GM12874 (cell line): ENCODE measurements at regions not wholly inside any gene's neighbourhood (a gene's known extent, or its start where the extent isn't known, plus 50 kb on each side); places are given as distances from the start of the nearest gene placed in this dataset.

Experiments
- CTCF ChIP-seq: IDR thresholded peaks from 2 replicates; pipeline ENCODE4 v1.5.1; 2011; ENCODE audit warnings: low read depth, mild to moderate bottlenecking, control low read depth, low read length, moderate library complexity; ENCODE audit not compliant: insufficient read depth

GRCh38 chr7:155939350-155939749 lies 127.1 kb upstream of the SHH start:
- TF ChIP-seq CTCF: no peak

- TF ChIP-seq CTCF: no peak
Observed at GRCh38 chr7:155938129-155938528, 125.9 kb upstream of the SHH start.

GRCh38 chr7:155935726-155936125 lies 123.5 kb upstream of the SHH start:
- no peak for TF ChIP-seq CTCF

GRCh38 chr7:155935005-155935557 lies 122.8 kb upstream of the SHH start:
- TF ChIP-seq CTCF: no peak

- no peak for TF ChIP-seq CTCF
Observed at GRCh38 chr7:155931396-155932085, 119.3 kb upstream of the SHH start.

- TF ChIP-seq CTCF: no peak
Observed at GRCh38 chr7:155930527-155930926, 118.3 kb upstream of the SHH start.

GRCh38 chr7:155930061-155930460 lies 117.8 kb upstream of the SHH start:
- TF ChIP-seq CTCF: no peak
